OCI-LY7 (cell line): ENCODE measurements at regions not wholly inside any gene's neighbourhood (a gene's known extent, or its start where the extent isn't known, plus 50 kb on each side); places are given as distances from the start of the nearest gene placed in this dataset.

Experiments used
- BruUV-seq: library from RNA; stranded (reverse); fragments of 400-500 nt; replicated peaks from 2 replicates; lab custom pipeline; 2021; lab: Mats Ljungman, UMichigan
- CTCF ChIA-PET: fragments of 300-600 bp; sonication (Branson Sonifier 250); formaldehyde crosslinking; loops from one replicate; lab custom pipeline; 2022; ENCODE audit warnings: antibody characterized with exemption; ENCODE audit not compliant: unreplicated experiment; lab: Charles Lee
- POLR2A ChIA-PET: fragments of 300-600 bp; sonication (Branson Sonifier 250); formaldehyde crosslinking; loops from one replicate; lab custom pipeline; 2022; ENCODE audit warnings: antibody characterized with exemption; lab: Charles Lee
- DNase-seq: peaks from one replicate; pipeline ENCODE4 v3.0.0-alpha.2; 2015; ENCODE audit warnings: low spot score
- H2AFZ ChIP-seq: fragments of 200-600 bp; sonication (generic), shearing (Covaris generic); 2 replicates; pipeline ENCODE4 v1.6.1; 2014; ENCODE audit warnings: mild to moderate bottlenecking, antibody characterized with exemption, low read length, moderate library complexity
- H3K27ac ChIP-seq: fragments of 200-600 bp; sonication (generic); 2 replicates; pipeline ENCODE4 v1.5.1; 2014; ENCODE audit warnings: mixed run types, low read depth, mild to moderate bottlenecking, moderate library complexity, low read length, inconsistent platforms; ENCODE audit not compliant: poor library complexity, severe bottlenecking
- H3K36me3 ChIP-seq: fragments of 200-600 bp; sonication (generic); 2 replicates; pipeline ENCODE4 v1.6.1; 2014; ENCODE audit warnings: mild to moderate bottlenecking, antibody characterized with exemption, low read length, moderate library complexity, mixed read lengths; ENCODE audit not compliant: insufficient read depth
- H3K4me1 ChIP-seq: fragments of 200-600 bp; sonication (generic); 2 replicates; pipeline ENCODE4 v1.5.1; 2014; ENCODE audit warnings: mild to moderate bottlenecking, low read length; ENCODE audit not compliant: insufficient read depth, poor library complexity, severe bottlenecking
- H3K4me2 ChIP-seq: fragments of 200-600 bp; sonication (generic); 2 replicates; pipeline ENCODE4 v1.6.1; 2014; ENCODE audit warnings: mild to moderate bottlenecking, low read length
- H3K4me3 ChIP-seq: fragments of 200-600 bp; sonication (generic); 2 replicates; pipeline ENCODE4 v1.5.1; 2014; ENCODE audit warnings: mild to moderate bottlenecking, low read depth, low read length; ENCODE audit not compliant: poor library complexity, severe bottlenecking
- H3K79me2 ChIP-seq: fragments of 200-600 bp; sonication (generic); 2 replicates; pipeline ENCODE4 v1.6.1; 2016; ENCODE audit warnings: low read depth, mild to moderate bottlenecking, low read length, moderate library complexity, mixed read lengths; ENCODE audit not compliant: insufficient read depth
- H3K9me2 ChIP-seq: fragments of 200-600 bp; sonication (generic); 2 replicates; pipeline ENCODE4 v1.6.1; 2016; ENCODE audit warnings: mild to moderate bottlenecking, low read length, mixed read lengths; ENCODE audit not compliant: insufficient read depth
- H3K9me3 ChIP-seq: fragments of 200-600 bp; sonication (generic); 2 replicates; pipeline ENCODE4 v1.6.1; 2014; ENCODE audit warnings: mild to moderate bottlenecking, mixed run types, low read length, mixed read lengths
- H4K20me1 ChIP-seq: fragments of 200-600 bp; sonication (generic); 2 replicates; pipeline ENCODE4 v1.6.1; 2014; ENCODE audit warnings: mild to moderate bottlenecking, antibody characterized with exemption, low read length, moderate library complexity, mixed read lengths; ENCODE audit not compliant: insufficient read depth
- EZH2phosphoT487 ChIP-seq: fragments of 200-600 bp; sonication (generic); IDR thresholded peaks from 2 replicates; pipeline ENCODE4 v1.6.1; 2018; ENCODE audit warnings: low read depth, borderline replicate concordance, mild to moderate bottlenecking, mixed run types, antibody characterized with exemption, low read length, moderate library complexity, mixed read lengths
- intact Hi-C: fragments of 100-400 bp; cut with micrococcal nuclease; formaldehyde crosslinking; loops from one replicate; pipeline ENCODE4 v1.10.0; 2022; ENCODE audit not compliant: unreplicated experiment
- TF ChIP-seq, protein P1 (sequence below): fragments of 200-600 bp; sonication (generic); conservative IDR thresholded peaks from 2 replicates; pipeline ENCODE4 v1.5.1; 2014; ENCODE audit warnings: mild to moderate bottlenecking, antibody characterized with exemption, low read length, moderate library complexity, mixed read lengths

DNA sequence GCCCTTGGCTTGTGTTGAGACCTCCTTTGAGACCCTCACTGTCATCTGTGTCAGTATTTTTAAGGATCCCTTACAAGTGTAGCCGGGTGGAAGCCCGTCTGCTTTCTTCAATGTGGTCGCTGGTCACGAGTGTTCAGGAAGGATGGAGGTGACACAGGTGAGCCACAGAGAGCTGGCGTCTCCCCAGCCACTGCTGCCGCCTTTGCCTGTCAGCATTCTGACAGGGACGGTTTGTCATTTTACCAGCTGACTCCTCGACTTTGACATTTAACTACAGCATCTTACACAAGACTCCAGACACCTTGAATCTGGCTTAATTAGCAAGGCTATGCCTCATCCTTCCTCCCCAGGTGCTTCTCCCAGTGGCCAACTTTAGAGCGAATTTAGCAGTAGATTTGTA lies 56.3 kb upstream of the MPHOSPH6 start:
- Histone ChIP-seq H3K4me3 (no peak overlapping the region), H3K9me3 (no peaks in the 10 kb centered on the region), H3K9me2 (no peaks in the 10 kb centered on the region), H2AFZ (no peak overlapping the region), H3K79me2 (no peaks in the 10 kb centered on the region), H3K36me3 (no peaks in the 10 kb centered on the region), H3K4me1 (no peaks in the 10 kb centered on the region), H3K27ac (no peak overlapping the region), H3K4me2 (no peak overlapping the region), H4K20me1 (no peaks in the 10 kb centered on the region)
- intact Hi-C loops: no loop called here
- TF ChIP-seq EZH2phosphoT487: no peak
- TF ChIP-seq, protein P1, sequence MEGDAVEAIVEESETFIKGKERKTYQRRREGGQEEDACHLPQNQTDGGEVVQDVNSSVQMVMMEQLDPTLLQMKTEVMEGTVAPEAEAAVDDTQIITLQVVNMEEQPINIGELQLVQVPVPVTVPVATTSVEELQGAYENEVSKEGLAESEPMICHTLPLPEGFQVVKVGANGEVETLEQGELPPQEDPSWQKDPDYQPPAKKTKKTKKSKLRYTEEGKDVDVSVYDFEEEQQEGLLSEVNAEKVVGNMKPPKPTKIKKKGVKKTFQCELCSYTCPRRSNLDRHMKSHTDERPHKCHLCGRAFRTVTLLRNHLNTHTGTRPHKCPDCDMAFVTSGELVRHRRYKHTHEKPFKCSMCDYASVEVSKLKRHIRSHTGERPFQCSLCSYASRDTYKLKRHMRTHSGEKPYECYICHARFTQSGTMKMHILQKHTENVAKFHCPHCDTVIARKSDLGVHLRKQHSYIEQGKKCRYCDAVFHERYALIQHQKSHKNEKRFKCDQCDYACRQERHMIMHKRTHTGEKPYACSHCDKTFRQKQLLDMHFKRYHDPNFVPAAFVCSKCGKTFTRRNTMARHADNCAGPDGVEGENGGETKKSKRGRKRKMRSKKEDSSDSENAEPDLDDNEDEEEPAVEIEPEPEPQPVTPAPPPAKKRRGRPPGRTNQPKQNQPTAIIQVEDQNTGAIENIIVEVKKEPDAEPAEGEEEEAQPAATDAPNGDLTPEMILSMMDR: no peak
- ChIA-PET CTCF (no interaction called here), POLR2A (no interaction called here)
- no peak for DNase-seq
- no TSS peak for BruUV-seq

DNA sequence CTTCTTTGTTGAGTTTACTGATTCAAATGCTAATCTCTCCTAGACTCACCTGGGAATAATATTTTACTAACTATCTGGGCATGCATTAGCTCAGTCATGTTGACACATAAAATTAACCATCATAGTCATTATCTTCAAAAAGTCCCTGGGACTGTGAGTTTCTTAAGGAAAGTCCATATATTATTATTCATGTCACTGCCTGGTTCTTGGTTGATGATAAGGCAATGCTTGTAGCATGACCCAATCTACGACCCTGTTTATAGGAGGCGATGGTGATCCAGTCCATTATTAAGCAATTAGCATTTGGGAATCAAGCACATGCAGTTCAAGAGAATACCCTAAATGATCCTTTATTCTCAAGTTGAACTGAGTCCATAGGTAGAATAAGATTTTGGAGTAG lies 54.8 kb upstream of the MPHOSPH6 start:
- POLR2A ChIA-PET: interaction anchor here (0.5 to 0.6 kb wide), 2 partner anchors 18 to 124 kb away, joined by 3 read pairs; no protein-coding TSS in a partner anchor
- no peaks in the 10 kb centered on the region for H4K20me1 ChIP-seq
- H2AFZ ChIP-seq: no peak overlapping the region
- no peak for TF ChIP-seq EZH2phosphoT487
- TF ChIP-seq, protein P1: no peak
- H3K4me2 ChIP-seq: no peak overlapping the region
- H3K36me3 ChIP-seq: no peaks in the 10 kb centered on the region
- no peaks in the 10 kb centered on the region for H3K79me2 ChIP-seq
- no peak for DNase-seq
- BruUV-seq: no TSS peak
- H3K9me3 ChIP-seq: no peaks in the 10 kb centered on the region
- CTCF ChIA-PET: no interaction called here
- H3K4me3 ChIP-seq: no peak overlapping the region
- H3K4me1 ChIP-seq: no peaks in the 10 kb centered on the region
- no peak overlapping the region for H3K27ac ChIP-seq
- intact Hi-C loops: no loop called here
- H3K9me2 ChIP-seq: no peaks in the 10 kb centered on the region

DNA sequence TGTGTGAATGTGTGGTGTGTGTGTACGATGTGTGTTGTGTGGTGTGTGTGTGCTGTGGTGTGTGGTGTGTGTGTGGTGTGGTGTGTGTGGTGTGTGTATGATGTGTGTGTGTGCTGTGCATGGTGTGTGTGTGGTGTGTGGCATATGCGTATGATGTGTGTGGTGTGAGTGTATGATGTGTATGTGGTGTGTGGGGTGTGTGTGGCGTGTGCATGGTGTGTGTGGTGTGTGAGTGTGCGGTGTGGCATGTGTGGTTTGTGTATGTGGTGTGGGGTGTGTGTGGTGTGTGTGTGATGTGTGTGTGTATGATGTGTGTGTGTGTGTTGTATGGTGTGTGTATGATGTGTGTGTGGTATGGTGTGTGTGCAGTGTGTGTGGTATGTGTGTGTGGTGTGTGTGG lies 50.5 kb upstream of the MPHOSPH6 start:
- no peak overlapping the region for H3K27ac ChIP-seq
- H4K20me1 ChIP-seq: no peaks in the 10 kb centered on the region
- no peaks in the 10 kb centered on the region for H3K36me3 ChIP-seq
- H3K4me2 ChIP-seq: no peak overlapping the region
- intact Hi-C loops: no loop called here
- BruUV-seq: no TSS peak
- H2AFZ ChIP-seq: no peak overlapping the region
- H3K4me1 ChIP-seq: no peaks in the 10 kb centered on the region
- no peaks in the 10 kb centered on the region for H3K9me2 ChIP-seq
- CTCF ChIA-PET: no interaction called here
- H3K9me3 ChIP-seq: no peaks in the 10 kb centered on the region
- DNase-seq: no peak
- no peaks in the 10 kb centered on the region for H3K79me2 ChIP-seq
- POLR2A ChIA-PET: no interaction called here
- TF ChIP-seq, protein P1: no peak
- H3K4me3 ChIP-seq: no peak overlapping the region
